Heart right ventricle (tissue), 16 donors: ENCODE measurements at regions not wholly inside any gene's neighbourhood (a gene's known extent, or its start where the extent isn't known, plus 50 kb on each side); places are given as distances from the start of the nearest gene placed in this dataset.

Experiments used
- ATAC-seq, 8 donors: fragments of 200-7000 bp; cut with Tn5 transposase; one replicate each; pipeline ENCODE4 v1.9.1; 2020; ENCODE audit warnings: mild to moderate bottlenecking in 8 of 8, moderate library complexity in 8 of 8, moderate number of reproducible peaks in 1 of 8
- DNase-seq, 2 donors: peaks; one replicate each; pipeline ENCODE4 v3.0.0-alpha.2; 2020
- H3K27ac ChIP-seq, 10 donors: fragments of 200-600 bp; sonication (generic) in 2 of 10; one replicate each; pipeline versions ENCODE4 v1.5.0 to v1.8.0; 2020 to 2022; ENCODE audit warnings: mild to moderate bottlenecking in 3 of 10
- H3K27me3 ChIP-seq, 7 donors: fragments of 200-600 bp; one replicate each; pipeline ENCODE4 v1.8.0; 2021 to 2022; ENCODE audit warnings: mild to moderate bottlenecking in 2 of 7
- H3K36me3 ChIP-seq, 9 donors: fragments of 200-600 bp; sonication (generic) in 1 of 9; one replicate each; pipeline versions ENCODE4 v1.5.0 to v1.8.0; 2020 to 2022; ENCODE audit warnings: mild to moderate bottlenecking in 2 of 9
- H3K4me1 ChIP-seq, 9 donors: fragments of 200-600 bp; sonication (generic) in 1 of 9; one replicate each; pipeline versions ENCODE4 v1.5.0 to v1.8.0; 2020 to 2022; ENCODE audit warnings: mild to moderate bottlenecking in 4 of 9
- H3K4me3 ChIP-seq, 10 donors: fragments of 200-600 bp; sonication (generic) in 2 of 10; one replicate each; pipeline versions ENCODE4 v1.5.0 to v1.8.0; 2020 to 2022; ENCODE audit warnings: mild to moderate bottlenecking in 7 of 10, moderate library complexity in 2 of 10
- H3K9me3 ChIP-seq, 11 donors: fragments of 200-600 bp in 10 of 11; sonication (generic) in 2 of 11; one replicate each; pipeline versions ENCODE4 v1.5.0 to v1.8.0; 2013 to 2022; ENCODE audit warnings: mild to moderate bottlenecking in 2 of 11, control low read depth in 1 of 11, moderate library complexity in 1 of 11
- CTCF ChIP-seq, 9 donors: fragments of 200-600 bp; sonication (generic) in 2 of 9; IDR thresholded peaks; one replicate each; pipeline versions ENCODE4 v1.5.0 to v1.8.0; 2021 to 2022; ENCODE audit warnings: antibody characterized with exemption in 9 of 9, mild to moderate bottlenecking in 5 of 9, moderate library complexity in 1 of 9
- WGBS, 2 donors: extraction: QIAGEN DNeasy Blood & Tissue Kit; methylation state at CpG; one replicate each; pipeline ENCODE4 v1.1.7; 2013; ENCODE audit warnings: inconsistent platforms in 1 of 2; 5-methylcytosine and 5-hydroxymethylcytosine counted together
- intact Hi-C, 10 donors: fragments of 100-400 bp; cut with DNase I; formaldehyde crosslinking; loops; one replicate each; pipeline versions ENCODE4 v1.11.1 to v1.14.2; 2022
- donor health status: Arrhythmogenic right ventricular cardiomyopathy.
- donor health status: ischemic (EF 13 %, LVEDD 7.1; RV severe dilation, severe dysfunction).
- donor health status: healthy with polysubstance abuse.
- donor health status: DM: no; HTN: yes; CAD: no.
- donor health status: DM: no; HTN: no; CAD: no.
- donor health status: ischemic (EF 25% LVEDD 6.9; RV normal size, moderate dysfunction).
- donor health status: ischemic (EF 25% LVEDD 5.7; RV mildly dilated, moderate dysfunction).
- donor health status: healthy.
- donor health status: DM: yes; HTN: yes; CAD: no.
- donor health status: Ischemic cardiomyopathy.
- donor health status: ischemic (EF 35%, LVEDD 5.7; RV mildly dilated, moderate dysfunction).
- donor health status: nonischemic (EF 11% LVEDD 7.7; RV severe dilation, severe dysfunction).
- donor health status: DM: yes; HTN: yes; CAD: no.
- donor health status: PGD.
- donor health status: ischemic (EF 29% LVEDD 5.4; RV normal size, mild dysfunction).
- donor health status: nonischemic (EF 23%, LVEDD 6.1; RV moderate dilation, normal function).

- Histone ChIP-seq H3K9me3 (peaks cover 0 to 11% (median 0%) of the 10 kb centered on the region in 11 donors), H3K4me3 (no peak overlapping the region), H3K36me3 (no peaks in the 10 kb centered on the region), H3K4me1 (no peaks in the 10 kb centered on the region), H3K27ac (no peak overlapping the region), H3K27me3 (peaks cover 0 to 5% (median 0%) of the 10 kb centered on the region in 7 donors)
- ATAC-seq (no peak), DNase-seq (no peak)
- TF ChIP-seq CTCF (IDR thresholded peaks at IDR 0.05) = no peak
- intact Hi-C loops = no loop called here
- 84 to 88% methylated on average over 2 of the region's 2 CpGs for WGBS, 2 donors
These were observed 515.1 kb downstream of the TLE4 start for GRCh38 chr9:80086822-80087345.

GRCh38 chr9:80086386-80086785 is 514.6 kb downstream of the TLE4 start:
- Histone ChIP-seq H3K4me1 (no peaks in the 10 kb centered on the region), H3K9me3 (peaks cover 0 to 13% (median 0%) of the 10 kb centered on the region in 11 donors), H3K4me3 (no peak overlapping the region), H3K27me3 (peaks cover 0 to 5% (median 0%) of the 10 kb centered on the region in 7 donors), H3K36me3 (no peaks in the 10 kb centered on the region), H3K27ac (no peak overlapping the region)
- WGBS, 2 donors = 75 to 80% methylated on average over 4 of the region's 4 CpGs
- TF ChIP-seq CTCF (IDR thresholded peaks at IDR 0.05) = no peak
- ATAC-seq (no peak), DNase-seq (no peak)
- intact Hi-C loops = no loop called here

GRCh38 chr9:80085668-80086067 is 513.9 kb downstream of the TLE4 start:
- DNase-seq = no peak
- no peak for ATAC-seq
- Histone ChIP-seq H3K4me1 (no peaks in the 10 kb centered on the region), H3K4me3 (no peak overlapping the region), H3K27me3 (peaks cover 0 to 5% (median 0%) of the 10 kb centered on the region in 7 donors), H3K9me3 (peaks cover 0 to 21% (median 0%) of the 10 kb centered on the region in 11 donors), H3K27ac (no peak overlapping the region), H3K36me3 (no peaks in the 10 kb centered on the region)
- WGBS, 2 donors = 80 to 84% methylated on average over 1 of the region's 1 CpG
- no peak for TF ChIP-seq CTCF (IDR thresholded peaks at IDR 0.05)
- intact Hi-C loops = no loop called here

- Histone ChIP-seq H3K4me1 (no peaks in the 10 kb centered on the region), H3K27me3 (no peaks in the 10 kb centered on the region), H3K4me3 (no peak overlapping the region), H3K27ac (no peak overlapping the region), H3K9me3 (peaks cover 0 to 37% (median 0%) of the 10 kb centered on the region in 11 donors), H3K36me3 (no peaks in the 10 kb centered on the region)
- ATAC-seq (no peak), DNase-seq (no peak)
- TF ChIP-seq CTCF (IDR thresholded peaks at IDR 0.05) = no peak
- 78% methylated on average over 2 of the region's 2 CpGs for WGBS, 2 donors
- intact Hi-C loops = no loop called here
These were observed 510.4 kb downstream of the TLE4 start for GRCh38 chr9:80082213-80082612.
